GM21381 (cell line): ENCODE measurements at regions not wholly inside any gene's neighbourhood (a gene's known extent, or its start where the extent isn't known, plus 50 kb on each side); places are given as distances from the start of the nearest gene placed in this dataset.

Experiments used
- ATAC-seq: cut with Tn5 transposase; IDR thresholded peaks from one replicate; pipeline ENCODE4 v1.9.1; 2021; ENCODE audit warnings: mild to moderate bottlenecking, moderate library complexity; ENCODE audit not compliant: unreplicated experiment

GRCh38 chr3:94935738-94936580 lies 873.1 kb downstream of the NSUN3 start:
- no peak for ATAC-seq

GRCh38 chr3:94937980-94938379 lies 875.1 kb downstream of the NSUN3 start:
- ATAC-seq = no peak

GRCh38 chr3:94946683-94947082 lies 883.8 kb downstream of the NSUN3 start:
- ATAC-seq = no peak

GRCh38 chr3:94961423-94962100 lies 898.7 kb downstream of the NSUN3 start:
- no peak for ATAC-seq

- ATAC-seq = no peak
These were observed 903.1 kb downstream of the NSUN3 start for GRCh38 chr3:94965867-94966475.

- ATAC-seq = no peak
These were observed 904.3 kb downstream of the NSUN3 start for GRCh38 chr3:94967196-94967595.

- no peak for ATAC-seq
These were observed 905.7 kb downstream of the NSUN3 start for GRCh38 chr3:94968519-94968918.

- ATAC-seq = no peak
These were observed 909.2 kb downstream of the NSUN3 start for GRCh38 chr3:94972066-94972465.

- no peak for ATAC-seq
These were observed 915.2 kb downstream of the NSUN3 start for GRCh38 chr3:94978084-94978483.

- no peak for ATAC-seq
These were observed 922.9 kb downstream of the NSUN3 start for GRCh38 chr3:94985778-94986177.

GRCh38 chr3:94990952-94991705 lies 928.3 kb downstream of the NSUN3 start:
- ATAC-seq = no peak

GRCh38 chr3:94996743-94997142 lies 933.9 kb downstream of the NSUN3 start:
- no peak for ATAC-seq

GRCh38 chr3:95002438-95003046 lies 939.7 kb downstream of the NSUN3 start:
- ATAC-seq = no peak

GRCh38 chr3:95028688-95029087 lies 965.8 kb downstream of the NSUN3 start:
- ATAC-seq = no peak

GRCh38 chr3:95029644-95030043 lies 966.8 kb downstream of the NSUN3 start:
- no peak for ATAC-seq

- no peak for ATAC-seq
These were observed 973.7 kb downstream of the NSUN3 start for GRCh38 chr3:95036526-95037021.

- no peak for ATAC-seq
These were observed 974.2 kb downstream of the NSUN3 start for GRCh38 chr3:95037097-95037496.

GRCh38 chr3:95037927-95038326 lies 975.1 kb downstream of the NSUN3 start:
- no peak for ATAC-seq

- no peak for ATAC-seq
These were observed 981.2 kb downstream of the NSUN3 start for GRCh38 chr3:95044101-95044500.

- ATAC-seq = no peak
These were observed 985.7 kb downstream of the NSUN3 start for GRCh38 chr3:95048564-95048963.

GRCh38 chr3:95049841-95050240 lies 987.0 kb downstream of the NSUN3 start:
- ATAC-seq = no peak
